ENCODE measurements at regions not wholly inside any gene's neighbourhood (a gene's known extent, or its start where the extent isn't known, plus 50 kb on each side); places are given as distances from the start of the nearest gene placed in this dataset.

GRCh38 chr10:16116404-16117304 is 256.3 kb upstream of the MINDY3 start:
- H3K4me3 ChIP-seq (ENCODE audit: low read depth, low read length), result no peak overlapping the region
- TF ChIP-seq CTCF (IDR thresholded peaks at IDR 0.05; ENCODE audit: insufficient read depth, low read depth, low read length, missing control alignments), result peak; percentile 58
- DNase-seq (ENCODE audit: low read depth), result peak; percentile 50

GRCh38 chr10:16117305-16117695 is 257.0 kb upstream of the MINDY3 start:
- H3K4me3 ChIP-seq (ENCODE audit: low read depth, low read length), result no peak overlapping the region
- TF ChIP-seq CTCF (IDR thresholded peaks at IDR 0.05; ENCODE audit: insufficient read depth, low read depth, low read length, missing control alignments), result no peak
- DNase-seq (ENCODE audit: low read depth), result no peak

- no peak for TF ChIP-seq CTCF (IDR thresholded peaks at IDR 0.05; ENCODE audit: insufficient read depth, low read depth, low read length, missing control alignments)
- no peak overlapping the region for H3K4me3 ChIP-seq (ENCODE audit: low read depth, low read length)
- DNase-seq (ENCODE audit: low read depth), result no peak
Observed at GRCh38 chr10:16119445-16119844, 259.1 kb upstream of the MINDY3 start.

- H3K4me3 ChIP-seq (ENCODE audit: low read depth, low read length), result no peak overlapping the region
- DNase-seq (ENCODE audit: low read depth), result no peak
- no peak for TF ChIP-seq CTCF (IDR thresholded peaks at IDR 0.05; ENCODE audit: insufficient read depth, low read depth, low read length, missing control alignments)
Observed at GRCh38 chr10:16120563-16120962, 260.3 kb upstream of the MINDY3 start.

GRCh38 chr10:16141499-16141898 is 281.2 kb upstream of the MINDY3 start:
- no peak for TF ChIP-seq CTCF (IDR thresholded peaks at IDR 0.05; ENCODE audit: insufficient read depth, low read depth, low read length, missing control alignments)
- DNase-seq (ENCODE audit: low read depth), result no peak
- no peak overlapping the region for H3K4me3 ChIP-seq (ENCODE audit: low read depth, low read length)

GRCh38 chr10:16146993-16147392 is 286.7 kb upstream of the MINDY3 start:
- no peak for TF ChIP-seq CTCF (IDR thresholded peaks at IDR 0.05; ENCODE audit: insufficient read depth, low read depth, low read length, missing control alignments)
- no peak for DNase-seq (ENCODE audit: low read depth)
- no peak overlapping the region for H3K4me3 ChIP-seq (ENCODE audit: low read depth, low read length)

- H3K4me3 ChIP-seq (ENCODE audit: low read depth, low read length), result no peak overlapping the region
- TF ChIP-seq CTCF (IDR thresholded peaks at IDR 0.05; ENCODE audit: insufficient read depth, low read depth, low read length, missing control alignments), result no peak
- DNase-seq (ENCODE audit: low read depth), result no peak
Observed at GRCh38 chr10:16155834-16156233, 281.0 kb upstream of the PTER start.

Measured in GM12865 (cell line).